HEK293T (cell line): ENCODE measurements at regions not wholly inside any gene's neighbourhood (a gene's known extent, or its start where the extent isn't known, plus 50 kb on each side); places are given as distances from the start of the nearest gene placed in this dataset.

Source experiments
- BHLHE40 ChIP-seq: fragments of 450-650 bp; IDR thresholded peaks from 2 replicates; pipeline ENCODE4 v1.6.1; 2016; ENCODE audit warnings: mild to moderate bottlenecking, moderate library complexity, borderline replicate concordance
- FOXA1 ChIP-seq: fragments of 450-650 bp; IDR thresholded peaks from 2 replicates; pipeline ENCODE4 v1.6.1; 2016; ENCODE audit warnings: mild to moderate bottlenecking

DNA sequence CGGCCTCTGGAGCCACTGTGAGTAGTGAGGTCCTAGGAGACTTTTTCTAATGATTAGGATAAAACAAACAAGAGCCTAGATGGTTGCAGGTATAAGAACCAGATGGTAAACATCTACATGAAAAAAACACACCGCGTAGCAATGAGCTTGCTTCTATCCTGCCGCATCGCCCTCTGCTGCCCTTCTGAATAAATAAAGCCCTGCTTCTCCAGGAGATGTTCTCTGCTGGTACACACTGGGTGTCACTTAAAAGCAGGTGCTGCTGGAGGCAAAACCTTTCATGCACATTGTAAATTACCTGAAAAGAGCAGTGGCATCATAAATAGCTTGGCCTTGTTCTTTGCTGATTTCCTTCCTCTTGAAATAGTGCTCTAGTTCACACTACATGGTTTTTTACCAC is 164.4 kb upstream of the TOPAZ1 start:
- TF ChIP-seq BHLHE40 (no peak), FOXA1 (no peak)
